ENCODE measurements at regions not wholly inside any gene's neighbourhood (a gene's known extent, or its start where the extent isn't known, plus 50 kb on each side); places are given as distances from the start of the nearest gene placed in this dataset.

GRCh38 chr1:229938551-229938950, 128.5 kb upstream of the GALNT2 start:
- no peak for DNase-seq

- DNase-seq, result no peak
Observed at GRCh38 chr1:229940684-229941083, 126.4 kb upstream of the GALNT2 start.

DNA sequence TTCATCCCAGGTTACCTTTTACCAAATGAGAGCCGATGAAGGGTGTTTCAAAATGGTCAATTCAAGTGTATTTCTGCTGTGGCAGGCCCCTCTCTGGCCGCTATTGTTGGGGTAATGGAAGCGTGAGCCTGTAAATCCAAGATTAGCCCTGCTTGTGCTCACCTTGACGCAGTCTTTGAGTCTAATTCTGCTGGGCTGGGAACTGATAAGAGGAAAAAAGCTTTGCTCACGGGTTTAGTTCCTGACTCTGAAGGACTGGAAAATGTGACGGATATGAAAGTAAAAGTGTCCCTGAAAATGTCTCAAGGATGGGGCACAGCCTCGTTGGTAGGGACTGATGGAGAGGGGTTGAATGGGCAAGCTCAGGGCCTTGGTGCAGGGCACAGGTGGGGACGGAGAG, 125.9 kb upstream of the GALNT2 start:
- no peak for DNase-seq

- no peak for DNase-seq
Observed at GRCh38 chr1:229941831-229942230, 125.2 kb upstream of the GALNT2 start.

DNA sequence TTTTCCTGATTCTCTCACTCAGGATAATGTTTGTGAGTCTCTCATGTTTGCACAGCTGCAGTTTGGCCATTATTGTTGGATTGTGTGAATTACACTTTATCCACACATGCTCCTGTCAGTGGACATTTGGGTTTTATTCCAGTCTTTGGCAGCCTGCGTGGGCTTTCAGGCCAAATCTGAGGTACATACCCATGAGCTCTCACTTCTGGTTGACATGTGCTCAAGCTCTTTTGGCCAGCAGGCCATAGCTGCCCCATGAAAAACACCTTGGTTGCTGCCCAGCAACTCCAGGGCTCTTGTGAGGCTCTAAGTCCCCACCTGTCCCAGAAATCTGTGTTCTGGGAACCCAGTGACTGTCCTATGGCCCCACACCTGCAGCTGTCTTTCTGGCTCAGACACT, 124.5 kb upstream of the GALNT2 start:
- peak; percentile 17 for DNase-seq

GRCh38 chr1:229943148-229943714, 123.8 kb upstream of the GALNT2 start:
- no peak for DNase-seq

GRCh38 chr1:229943988-229944743, 122.9 kb upstream of the GALNT2 start:
- DNase-seq, result no peak

DNA sequence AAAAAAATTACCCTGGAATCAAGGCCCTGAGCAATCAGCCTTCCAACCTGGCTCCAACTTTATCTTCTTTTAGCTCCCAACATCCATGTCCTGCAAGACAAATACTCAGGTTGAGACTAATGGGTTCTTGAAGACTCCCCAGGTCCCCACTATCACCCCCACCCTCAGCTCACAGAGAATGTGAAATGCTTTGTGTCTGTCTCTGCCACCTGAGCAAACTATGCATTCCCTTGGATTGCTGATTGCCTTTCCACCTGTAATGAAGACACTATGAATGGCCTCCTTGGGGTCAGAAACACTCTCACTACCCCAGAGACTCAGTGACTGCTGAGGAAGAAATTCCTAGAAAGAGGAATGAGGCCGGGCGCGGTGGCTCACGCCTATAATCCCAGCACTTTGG, 121.2 kb upstream of the GALNT2 start:
- DNase-seq, result no peak

- no peak for DNase-seq
Observed at GRCh38 chr1:229947968-229948367, 119.1 kb upstream of the GALNT2 start.

- no peak for DNase-seq
Observed at GRCh38 chr1:229948438-229948837, 118.6 kb upstream of the GALNT2 start.

- no peak for DNase-seq
Observed at GRCh38 chr1:229949500-229949899, 117.5 kb upstream of the GALNT2 start.

GRCh38 chr1:229950020-229950419, 117.0 kb upstream of the GALNT2 start:
- no peak for DNase-seq

- no peak for DNase-seq
Observed at GRCh38 chr1:229950908-229951307, 116.1 kb upstream of the GALNT2 start.

DNA sequence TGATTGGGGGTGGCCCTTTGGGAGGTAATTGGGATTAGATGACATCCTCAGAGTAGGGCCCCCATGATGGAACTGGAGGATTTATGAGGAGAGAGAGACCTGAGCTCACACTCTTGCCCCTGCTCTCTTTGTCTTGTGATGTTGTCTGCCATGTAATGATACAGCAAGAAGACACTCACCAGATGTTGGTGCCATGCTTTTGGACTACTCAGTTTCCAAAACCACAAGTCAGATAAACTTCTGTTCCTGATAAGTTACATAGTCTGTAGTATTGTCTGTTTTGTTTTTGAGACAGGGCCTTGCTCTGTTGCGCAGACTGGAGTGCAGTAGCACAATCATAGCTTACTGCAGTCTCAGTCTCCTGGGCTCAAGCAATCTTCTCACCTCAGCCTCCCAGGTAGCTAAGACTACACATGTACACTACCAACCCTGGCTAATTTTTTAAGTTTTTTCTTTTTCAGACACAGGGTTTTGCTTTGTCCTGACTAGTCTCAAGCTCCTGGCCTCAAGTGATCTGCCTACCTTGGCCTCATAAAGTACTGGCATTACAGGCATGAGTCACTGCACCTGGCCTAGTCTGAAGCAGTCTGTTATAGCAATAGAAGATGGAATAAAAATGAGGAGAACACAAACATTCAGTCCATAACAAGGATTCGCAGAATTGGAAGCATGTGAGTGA, 115.0 kb upstream of the GALNT2 start:
- no peak for DNase-seq

DNA sequence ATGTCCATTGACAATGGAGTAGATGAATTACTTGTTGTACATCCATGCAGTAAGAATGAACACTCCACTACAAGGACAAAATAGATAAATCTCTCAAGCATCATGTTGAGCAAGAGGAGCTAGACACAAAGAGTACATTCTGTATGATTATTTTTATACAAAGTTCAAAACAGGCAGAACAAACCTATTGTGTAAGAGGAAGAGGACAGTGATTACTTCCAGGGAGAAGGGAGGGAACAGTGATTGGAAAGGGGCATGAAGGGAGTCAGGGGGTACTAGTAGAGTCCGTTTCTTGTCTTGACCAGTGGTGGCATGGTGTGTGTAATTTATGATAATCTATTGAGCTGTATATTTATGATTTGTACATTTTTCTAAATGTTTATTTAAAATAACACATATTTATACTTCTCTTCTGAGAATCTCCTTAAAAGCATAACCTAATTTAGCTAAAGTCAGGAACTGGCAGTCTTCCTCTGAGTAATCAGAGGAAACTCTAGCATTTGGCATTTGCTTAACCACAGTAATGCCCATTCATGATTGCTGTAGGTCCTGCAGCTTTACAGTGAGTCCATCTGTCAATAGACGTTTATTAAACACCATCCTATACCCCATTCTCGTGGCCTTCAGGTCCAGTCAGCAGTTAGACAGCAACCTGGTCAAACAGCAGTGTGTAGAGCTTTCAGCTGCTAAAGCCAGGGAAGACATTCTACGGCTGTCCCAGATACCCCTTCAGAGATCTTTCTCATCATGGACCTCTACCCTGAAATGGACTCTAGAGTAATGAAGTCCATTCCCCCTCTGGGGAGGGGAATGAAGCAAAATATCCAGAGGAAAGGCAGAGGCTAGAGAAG, 114.1 kb upstream of the GALNT2 start:
- DNase-seq, result no peak

- DNase-seq, result no peak
Observed at GRCh38 chr1:229953736-229954326, 113.2 kb upstream of the GALNT2 start.

DNA sequence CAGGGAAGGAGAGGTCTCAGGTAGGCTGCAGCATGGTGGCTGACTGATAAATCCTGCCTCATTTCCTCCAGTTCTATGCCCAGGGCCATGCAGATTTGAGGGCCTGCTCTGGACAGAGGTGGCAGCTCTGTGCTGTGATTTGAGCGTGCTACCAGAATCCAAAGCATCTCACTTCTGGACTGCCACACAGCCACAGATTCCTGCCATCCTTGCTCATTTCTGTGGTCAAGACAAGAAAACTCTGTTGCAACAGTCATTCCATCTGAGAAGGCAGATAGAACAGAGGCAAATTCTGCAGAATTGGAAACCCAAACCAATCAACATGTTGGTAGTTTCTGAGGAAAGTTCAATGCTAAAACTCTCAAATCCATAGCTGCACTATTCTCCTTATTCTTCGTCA, 102.8 kb upstream of the GALNT2 start:
- no peak for DNase-seq

DNA sequence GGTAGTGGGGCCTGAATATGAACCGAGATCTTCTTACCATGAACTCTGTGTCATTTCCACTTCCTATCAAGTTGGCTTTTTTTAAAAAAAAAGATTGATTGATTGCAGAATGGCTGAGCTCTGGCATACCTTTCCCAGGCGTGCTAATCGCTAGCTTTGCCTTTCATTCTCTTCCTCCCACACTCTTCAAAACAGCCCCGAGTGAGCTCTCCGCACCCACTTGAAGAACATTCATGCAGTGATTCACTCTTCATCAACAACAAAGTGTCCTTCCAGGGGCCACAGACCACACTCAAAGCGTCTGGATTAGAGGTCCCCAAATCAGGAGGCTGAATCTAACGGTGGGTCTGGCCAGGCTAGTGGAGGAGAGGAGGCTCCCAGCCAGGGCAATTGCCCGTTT, 96.3 kb upstream of the GALNT2 start:
- DNase-seq, result no peak

GRCh38 chr1:229971141-229971540, 95.9 kb upstream of the GALNT2 start:
- DNase-seq, result no peak

- DNase-seq, result no peak
Observed at GRCh38 chr1:229972600-229973296, 94.3 kb upstream of the GALNT2 start.

DNA sequence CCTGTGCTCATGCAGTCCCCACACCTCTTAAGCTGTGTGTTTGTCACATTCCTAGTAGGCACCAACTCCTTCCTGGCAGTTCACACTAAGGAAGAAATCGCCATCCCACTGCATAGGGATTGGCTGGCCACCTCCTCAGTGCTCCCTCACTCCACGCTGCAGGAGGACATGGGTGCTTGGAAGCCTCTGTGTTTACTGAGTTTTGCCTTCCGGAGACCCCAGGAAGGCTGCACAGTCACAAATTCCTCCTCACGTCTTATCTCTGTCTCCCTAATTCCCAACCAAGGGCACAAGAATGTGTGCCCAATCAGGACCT, 93.8 kb upstream of the GALNT2 start:
- no peak for DNase-seq

GRCh38 chr1:229975047-229975446, 92.0 kb upstream of the GALNT2 start:
- no peak for DNase-seq

DNA sequence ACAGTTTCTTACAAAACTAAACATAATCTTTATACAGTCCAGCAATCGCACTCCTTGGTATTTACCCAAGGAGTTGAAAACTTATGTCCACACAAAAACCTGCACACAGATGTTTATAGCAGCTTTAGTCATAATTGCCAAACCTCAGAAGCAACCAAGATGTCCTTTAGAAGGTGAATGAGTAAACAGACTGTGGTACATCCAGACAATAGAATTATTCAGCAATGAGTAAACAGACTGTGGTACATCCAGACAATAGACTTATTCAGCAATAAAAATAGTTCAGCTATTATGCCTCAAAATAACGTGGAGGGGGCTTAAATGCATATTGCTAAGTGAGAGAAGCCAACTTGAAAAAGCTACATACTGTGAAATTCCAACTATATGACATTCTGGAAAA, 87.0 kb upstream of the GALNT2 start:
- no peak for DNase-seq

Data from COR-L47 (cell line).